GM11168 (cell line): ENCODE measurements at regions not wholly inside any gene's neighbourhood (a gene's known extent, or its start where the extent isn't known, plus 50 kb on each side); places are given as distances from the start of the nearest gene placed in this dataset.
"Not testable (repeated sequence)": the region's sequence is repeated elsewhere in the genome, so short reads cannot be mapped to it uniquely, and the experiment has no call there.

Experiments
- in situ Hi-C: fragments of 300-500 bp; cut with MboI; formaldehyde crosslinking; loops from one replicate; pipeline ENCODE4 v1.12.0; 2022; ENCODE audit warnings: low sequenced_read_pairs; ENCODE audit not compliant: unreplicated experiment

GRCh38 chr14:37650356-37651037 is 55.1 kb downstream of the TTC6 start:
- in situ Hi-C loops: no loop called here

- in situ Hi-C loops: no loop called here
Observed at GRCh38 chr14:37652042-37652441, 56.6 kb downstream of the TTC6 start.

GRCh38 chr14:37655418-37655817 is 60.0 kb downstream of the TTC6 start:
- in situ Hi-C loops: no loop called here

GRCh38 chr14:37658156-37658555 is 62.7 kb downstream of the TTC6 start:
- in situ Hi-C loops: no loop called here

- in situ Hi-C loops: no loop called here
Observed at GRCh38 chr14:37663498-37663897, 68.1 kb downstream of the TTC6 start.

- in situ Hi-C loops: no loop called here
Observed at GRCh38 chr14:37665479-37665878, 70.0 kb downstream of the TTC6 start.

GRCh38 chr14:37665951-37666350 is 70.5 kb downstream of the TTC6 start:
- in situ Hi-C loops: no loop called here

- in situ Hi-C loops: no loop called here
Observed at GRCh38 chr14:37668646-37669045, 73.2 kb downstream of the TTC6 start.

GRCh38 chr14:37669242-37669641 is 73.8 kb downstream of the TTC6 start:
- in situ Hi-C loops: no loop called here

- in situ Hi-C loops: no loop called here
Observed at GRCh38 chr14:37673439-37673838, 78.0 kb downstream of the TTC6 start.

- in situ Hi-C loops: no loop called here
Observed at GRCh38 chr14:37678916-37679315, 83.5 kb downstream of the TTC6 start.

GRCh38 chr14:37681486-37681885 is 86.1 kb downstream of the TTC6 start:
- in situ Hi-C loops: no loop called here

- in situ Hi-C loops: not testable (repeated sequence)
Observed at GRCh38 chr14:37692680-37693079, 97.3 kb downstream of the TTC6 start.

- in situ Hi-C loops: not testable (repeated sequence)
Observed at GRCh38 chr14:37693420-37693819, 98.0 kb downstream of the TTC6 start.

GRCh38 chr14:37695866-37696265 is 100.4 kb downstream of the TTC6 start:
- in situ Hi-C loops: no loop called here

GRCh38 chr14:37697489-37698121 is 102.2 kb downstream of the TTC6 start:
- in situ Hi-C loops: no loop called here

GRCh38 chr14:37698840-37699777 is 103.7 kb downstream of the TTC6 start:
- in situ Hi-C loops: no loop called here

GRCh38 chr14:37707716-37708115 is 112.3 kb downstream of the TTC6 start:
- in situ Hi-C loops: no loop called here

- in situ Hi-C loops: no loop called here
Observed at GRCh38 chr14:37708481-37708880, 113.1 kb downstream of the TTC6 start.

GRCh38 chr14:37709419-37710195 is 114.2 kb downstream of the TTC6 start:
- in situ Hi-C loops: no loop called here
